ENCODE measurements at regions not wholly inside any gene's neighbourhood (a gene's known extent, or its start where the extent isn't known, plus 50 kb on each side); places are given as distances from the start of the nearest gene placed in this dataset.
"Not testable (repeated sequence)": the region's sequence is repeated elsewhere in the genome, so short reads cannot be mapped to it uniquely, and the experiment has no call there.

DNA sequence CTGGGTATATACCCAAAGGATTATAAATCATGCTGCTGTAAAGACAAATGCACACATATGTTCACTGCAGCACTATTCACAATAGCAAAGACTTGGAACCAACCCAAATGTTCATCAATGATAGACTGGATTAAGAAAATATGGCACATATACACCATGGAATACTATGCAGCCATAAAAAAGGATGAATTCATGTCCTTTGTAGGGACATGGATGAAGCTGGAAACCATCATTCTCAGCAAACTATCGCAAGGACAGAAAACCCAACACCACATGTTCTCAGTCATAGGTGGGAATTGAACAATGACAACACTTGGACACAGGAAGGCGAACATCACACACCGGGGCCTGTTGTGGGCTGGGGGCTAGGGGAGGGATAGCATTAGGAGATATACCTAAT, 406.1 kb downstream of the NFIB start:
- H3K4me1 Mint-ChIP-seq, H3K27ac Mint-ChIP-seq, CTCF ChIA-PET, H3K36me3 Mint-ChIP-seq, H3K9me3 Mint-ChIP-seq, DNase-seq, H3K4me3 Mint-ChIP-seq, H3K27me3 Mint-ChIP-seq: not testable (repeated sequence)

DNA sequence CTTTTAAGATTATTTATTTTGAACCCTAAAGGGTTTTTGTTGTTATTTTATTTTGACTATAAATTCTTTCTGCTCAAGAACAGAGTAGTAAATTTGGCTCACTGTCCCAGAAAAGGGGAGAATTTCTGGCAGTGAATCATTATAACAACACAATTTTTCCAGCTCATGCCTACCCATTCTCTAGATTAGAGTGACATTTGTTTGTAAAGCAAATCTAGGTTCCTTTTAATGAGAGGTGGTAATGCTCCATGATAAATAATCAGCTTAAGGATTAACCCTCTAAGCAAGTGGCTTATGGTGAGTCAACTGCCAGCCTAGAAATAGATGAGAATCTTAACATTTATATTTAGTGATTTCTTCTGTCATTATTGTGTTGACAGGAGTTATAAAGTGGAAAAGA, 409.2 kb downstream of the NFIB start:
- no peak overlapping the region for H3K27ac Mint-ChIP-seq
- no peaks in the 10 kb centered on the region for H3K4me1 Mint-ChIP-seq
- DNase-seq, result no peak
- no peaks in the 10 kb centered on the region for H3K36me3 Mint-ChIP-seq
- H3K4me3 Mint-ChIP-seq, result no peak overlapping the region
- H3K9me3 Mint-ChIP-seq, result peaks cover 8% of the 10 kb centered on the region
- CTCF ChIA-PET, result no interaction called here
- H3K27me3 Mint-ChIP-seq, result no peaks in the 10 kb centered on the region

DNA sequence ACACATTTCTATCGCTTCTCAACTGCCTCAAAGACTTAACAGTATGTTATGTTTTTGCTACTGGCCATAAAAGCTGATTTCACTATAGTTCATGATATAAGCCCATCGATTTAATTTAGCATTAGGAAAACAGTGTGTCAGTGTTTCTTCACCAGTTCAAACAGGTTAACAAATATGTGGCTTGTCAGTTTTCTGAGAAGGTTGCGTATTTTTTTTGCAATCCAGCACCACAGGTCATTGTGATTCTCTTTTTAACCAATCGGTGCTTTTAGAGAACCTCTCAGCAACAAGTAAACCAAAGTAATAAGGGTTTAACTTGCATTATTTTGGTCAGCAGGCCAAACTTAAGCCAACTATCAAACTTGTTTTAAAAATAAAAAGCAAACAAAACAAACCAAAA, 409.6 kb downstream of the NFIB start:
- Mint-ChIP-seq H3K9me3 (peaks cover 8% of the 10 kb centered on the region), H3K27me3 (no peaks in the 10 kb centered on the region), H3K4me3 (no peak overlapping the region), H3K27ac (no peak overlapping the region), H3K36me3 (no peaks in the 10 kb centered on the region), H3K4me1 (no peaks in the 10 kb centered on the region)
- DNase-seq, result no peak
- CTCF ChIA-PET, result no interaction called here

DNA sequence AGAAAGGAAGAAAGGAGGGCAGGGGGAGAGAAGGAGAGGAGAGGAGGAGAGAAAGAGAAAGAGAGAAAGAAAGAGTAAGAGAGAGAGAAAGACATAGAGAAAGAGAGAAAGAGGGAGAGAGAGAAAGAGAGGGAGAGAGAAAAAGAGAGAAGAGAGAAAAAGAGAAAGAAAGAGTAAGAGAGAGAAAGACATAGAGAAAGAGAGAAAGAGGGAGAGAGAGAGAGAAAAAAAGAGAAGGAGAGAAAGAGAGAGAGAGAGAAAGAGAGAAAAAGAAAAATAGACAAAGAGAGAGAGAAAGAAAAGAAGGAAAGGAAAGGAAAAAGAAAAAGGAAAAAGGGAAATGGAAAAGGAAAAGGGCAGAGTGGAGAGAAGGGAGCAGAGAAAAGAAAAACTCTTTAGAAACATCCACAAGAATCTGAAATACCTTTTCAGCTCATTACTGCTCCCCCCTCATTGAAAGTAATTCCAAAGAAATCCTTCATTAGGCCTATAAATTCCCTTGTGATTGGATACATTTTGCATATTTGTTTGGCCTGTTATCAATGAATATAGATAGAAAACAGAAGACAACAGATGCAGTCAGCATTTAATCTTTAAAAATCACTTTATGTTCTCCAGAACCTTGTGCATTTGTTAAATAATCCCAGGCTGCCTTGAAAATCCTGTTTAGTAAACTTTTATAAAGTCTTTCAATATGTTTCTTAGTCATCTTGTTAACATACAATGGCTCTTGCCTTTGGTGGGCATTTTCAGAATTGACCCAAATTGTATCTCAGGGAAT, 411.5 kb downstream of the NFIB start:
- H3K36me3 Mint-ChIP-seq, result no peaks in the 10 kb centered on the region
- DNase-seq, result no peak
- H3K4me3 Mint-ChIP-seq, result no peak overlapping the region
- H3K9me3 Mint-ChIP-seq, result peaks cover 4% of the 10 kb centered on the region
- no peak overlapping the region for H3K27ac Mint-ChIP-seq
- H3K4me1 Mint-ChIP-seq, result no peaks in the 10 kb centered on the region
- CTCF ChIA-PET, result no interaction called here
- H3K27me3 Mint-ChIP-seq, result no peaks in the 10 kb centered on the region

DNA sequence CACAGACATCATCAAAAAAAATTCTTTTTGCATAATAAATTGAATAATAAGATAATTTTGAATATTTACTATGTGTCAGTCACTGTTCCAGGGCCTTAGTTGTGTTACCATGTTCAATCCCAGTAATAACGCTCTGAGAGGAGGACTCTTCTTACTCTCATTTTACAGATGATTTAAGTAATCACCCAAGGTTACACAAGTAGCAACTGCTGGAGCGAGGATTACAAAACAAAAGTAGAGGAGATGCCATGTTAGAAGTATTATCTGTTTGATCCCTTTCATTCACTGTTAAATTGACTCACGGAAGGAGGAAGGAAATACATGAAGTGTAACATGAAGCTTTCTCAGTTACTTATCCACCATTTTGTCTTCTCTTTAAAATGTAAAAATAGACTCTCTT, 412.8 kb downstream of the NFIB start:
- Mint-ChIP-seq H3K9me3 (peaks cover 2% of the 10 kb centered on the region), H3K27me3 (no peaks in the 10 kb centered on the region), H3K4me1 (no peaks in the 10 kb centered on the region), H3K36me3 (no peaks in the 10 kb centered on the region), H3K4me3 (no peak overlapping the region), H3K27ac (no peak overlapping the region)
- no peak for DNase-seq
- CTCF ChIA-PET, result no interaction called here

DNA sequence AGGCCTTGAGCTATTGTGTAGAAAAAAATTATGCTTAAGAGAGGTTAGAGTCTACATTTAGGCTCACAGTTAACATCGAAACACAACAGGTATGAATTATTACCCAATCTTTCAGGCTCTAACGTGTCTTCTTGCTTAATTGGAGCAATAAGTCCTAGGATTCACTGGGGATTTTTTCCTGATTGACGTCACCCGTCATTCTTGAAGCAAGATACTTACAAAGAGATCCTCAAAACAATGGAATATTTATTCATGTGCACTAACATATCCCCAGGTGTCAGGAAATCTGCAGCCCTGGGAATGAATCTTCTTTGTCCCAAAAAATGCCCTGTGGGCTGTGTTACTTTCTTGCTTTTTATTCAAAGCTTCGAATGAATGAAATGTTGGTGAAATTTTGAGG, 413.5 kb downstream of the NFIB start:
- Mint-ChIP-seq H3K4me1 (no peaks in the 10 kb centered on the region), H3K4me3 (no peak overlapping the region), H3K27me3 (no peaks in the 10 kb centered on the region), H3K27ac (no peak overlapping the region), H3K9me3 (peaks cover 2% of the 10 kb centered on the region), H3K36me3 (no peaks in the 10 kb centered on the region)
- no peak for DNase-seq
- CTCF ChIA-PET, result no interaction called here

DNA sequence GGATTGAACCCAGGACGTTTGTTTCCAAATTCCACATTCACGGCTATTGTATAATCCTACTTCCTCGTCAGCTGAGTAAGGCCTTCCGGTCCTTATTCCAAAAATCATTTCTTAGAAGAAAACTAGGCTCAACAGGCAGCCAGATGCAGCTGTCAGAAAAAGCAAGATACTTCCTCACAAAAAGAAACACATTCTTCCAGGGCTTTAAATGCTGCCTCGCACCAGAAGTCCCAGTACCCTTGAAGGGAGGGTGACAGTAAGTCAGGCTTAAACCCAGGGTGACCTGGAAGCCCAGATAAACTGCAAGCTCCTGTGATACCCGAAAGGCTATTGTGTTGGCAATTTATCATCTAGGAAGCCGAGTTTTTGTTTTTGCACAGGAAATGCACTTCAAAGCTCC, 414.0 kb downstream of the NFIB start:
- H3K4me1 Mint-ChIP-seq, result no peaks in the 10 kb centered on the region
- no peak for DNase-seq

DNA sequence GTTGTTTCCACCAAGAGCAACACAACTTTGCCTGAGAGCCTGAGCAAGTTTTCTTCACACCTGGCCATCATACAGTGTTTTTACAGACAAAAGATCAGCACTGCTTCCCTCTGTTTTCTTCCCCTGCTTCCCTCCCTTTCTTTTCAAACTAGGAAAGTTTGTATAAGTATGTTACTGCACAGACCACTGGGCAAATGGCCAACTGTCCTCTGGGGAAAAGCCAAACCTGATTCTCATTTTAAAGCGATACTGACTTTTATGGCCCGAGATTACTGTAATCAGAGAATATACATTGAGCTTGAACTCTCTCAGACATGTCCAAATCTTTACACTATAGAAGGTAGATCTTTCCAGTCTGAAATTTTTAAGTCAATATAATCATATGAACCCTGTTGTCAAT, 415.0 kb downstream of the NFIB start:
- Mint-ChIP-seq H3K36me3 (no peaks in the 10 kb centered on the region), H3K4me1 (no peaks in the 10 kb centered on the region), H3K27ac (no peak overlapping the region), H3K9me3 (peaks cover 2% of the 10 kb centered on the region), H3K27me3 (no peaks in the 10 kb centered on the region), H3K4me3 (no peak overlapping the region)
- CTCF ChIA-PET, result no interaction called here
- DNase-seq, result no peak

More for the DNA sequence above, 414.0 kb downstream of the NFIB start:
- H3K4me3 Mint-ChIP-seq, result no peak overlapping the region
- H3K27ac Mint-ChIP-seq, result no peak overlapping the region
- H3K27me3 Mint-ChIP-seq, result no peaks in the 10 kb centered on the region
- H3K36me3 Mint-ChIP-seq, result no peaks in the 10 kb centered on the region
- peaks cover 2% of the 10 kb centered on the region for H3K9me3 Mint-ChIP-seq
- CTCF ChIA-PET, result no interaction called here

DNA sequence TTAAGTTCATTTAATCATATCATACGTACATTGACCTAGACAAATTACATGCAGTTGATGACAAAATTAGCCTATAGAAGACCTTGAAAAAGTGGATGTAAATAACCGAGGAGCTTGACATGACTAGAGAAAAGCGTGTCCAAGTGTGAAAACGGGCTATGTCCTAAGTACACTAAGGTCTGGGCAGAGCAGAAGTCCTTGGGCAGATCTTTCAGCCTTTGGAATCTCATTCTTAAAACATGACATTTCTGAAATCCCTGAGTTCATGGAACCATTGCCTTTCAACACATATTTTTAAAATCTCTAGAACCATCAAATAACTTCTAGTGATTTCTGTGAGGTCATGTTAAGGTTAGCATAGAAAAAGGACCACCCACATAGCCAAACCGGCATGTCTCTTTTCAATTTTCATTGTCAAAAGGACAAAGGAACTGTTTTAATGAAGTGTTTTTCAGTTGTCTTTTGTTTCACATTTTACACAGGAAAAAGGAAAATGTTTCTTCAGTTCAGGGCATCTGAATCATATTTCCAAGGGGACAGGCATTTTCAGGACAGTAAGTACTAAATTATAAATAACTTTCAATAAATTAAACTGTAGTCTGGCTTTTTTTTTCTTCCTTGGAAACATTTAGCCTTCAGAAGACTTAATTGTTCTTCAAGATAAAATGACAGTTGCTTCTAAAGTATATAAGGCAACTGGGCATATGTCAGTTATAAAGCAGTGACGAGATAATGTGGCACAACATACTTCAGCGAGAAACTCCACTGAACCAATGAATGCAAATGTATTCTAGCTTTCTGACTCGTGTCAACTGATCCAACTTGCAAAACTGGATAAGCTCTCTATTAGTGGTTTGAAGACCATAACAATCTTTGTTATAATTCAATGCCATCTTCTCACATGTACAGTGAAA, 416.8 kb downstream of the NFIB start:
- Mint-ChIP-seq H3K4me3 (no peak overlapping the region), H3K27ac (no peak overlapping the region), H3K4me1 (no peaks in the 10 kb centered on the region), H3K36me3 (no peaks in the 10 kb centered on the region), H3K27me3 (no peaks in the 10 kb centered on the region), H3K9me3 (peaks cover 2% of the 10 kb centered on the region)
- CTCF ChIA-PET, result no interaction called here
- no peak for DNase-seq

DNA sequence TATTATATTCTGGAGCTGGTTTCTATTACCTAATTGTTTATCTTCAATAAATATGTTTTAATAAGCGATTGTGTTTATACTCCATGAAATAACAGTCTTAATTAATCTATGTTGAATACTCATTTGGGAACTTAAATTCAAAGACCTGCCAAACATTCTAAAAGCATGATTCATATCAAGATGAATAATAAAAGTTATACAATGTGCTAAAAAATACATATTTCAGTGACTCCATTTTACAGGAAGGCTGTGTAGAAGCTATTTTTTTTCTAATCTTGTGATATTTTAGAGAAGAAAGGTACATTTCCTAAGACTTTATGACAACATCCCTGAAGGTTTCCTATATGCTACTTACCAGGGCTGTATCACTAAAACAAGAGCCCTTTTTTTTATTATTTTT, 417.9 kb downstream of the NFIB start:
- Mint-ChIP-seq H3K9me3 (no peaks in the 10 kb centered on the region), H3K27ac (no peak overlapping the region), H3K4me1 (no peaks in the 10 kb centered on the region), H3K36me3 (no peaks in the 10 kb centered on the region), H3K4me3 (no peak overlapping the region), H3K27me3 (no peaks in the 10 kb centered on the region)
- CTCF ChIA-PET, result no interaction called here
- DNase-seq, result no peak

DNA sequence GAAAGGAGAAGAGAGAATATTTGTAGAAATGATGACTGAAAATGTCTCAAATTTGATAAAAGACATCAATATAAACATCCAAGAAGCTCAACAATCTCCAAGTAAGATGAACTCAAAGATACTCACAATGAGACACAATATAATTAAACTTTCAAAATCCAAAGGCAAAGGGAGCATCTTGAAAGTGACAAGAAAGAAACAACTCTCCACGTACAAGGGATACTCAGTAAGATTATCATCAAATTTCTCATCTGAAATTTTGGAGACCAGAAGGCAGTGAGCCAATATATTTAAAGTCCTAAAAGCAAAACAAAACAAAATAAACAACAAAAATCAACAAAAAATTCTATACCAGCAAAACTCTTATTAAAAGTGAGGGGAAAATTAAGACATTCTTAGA, 428.7 kb downstream of the NFIB start:
- Mint-ChIP-seq H3K4me3 (no peak overlapping the region), H3K36me3 (no peaks in the 10 kb centered on the region), H3K9me3 (peaks cover 19% of the 10 kb centered on the region), H3K27ac (no peak overlapping the region), H3K27me3 (no peaks in the 10 kb centered on the region), H3K4me1 (no peaks in the 10 kb centered on the region)
- DNase-seq, result no peak
- CTCF ChIA-PET, result no interaction called here

DNA sequence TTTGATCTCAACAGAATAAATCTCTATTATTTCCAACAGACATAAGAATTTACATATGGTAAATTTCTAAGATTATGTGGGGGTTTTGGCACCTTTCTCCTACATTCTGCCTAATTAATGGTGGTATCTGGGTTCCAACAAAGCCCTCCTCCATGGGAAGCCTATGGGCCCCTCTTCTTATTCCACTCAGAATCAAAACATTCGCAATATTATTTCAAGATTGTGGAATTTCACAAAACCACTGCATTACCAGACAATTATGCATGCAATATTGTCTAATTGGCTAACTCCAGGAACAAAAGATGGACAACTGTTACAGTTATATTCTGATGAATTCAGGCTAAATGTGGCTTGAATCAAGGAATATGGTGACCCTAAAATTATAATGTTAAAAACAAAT, 434.0 kb downstream of the NFIB start:
- Mint-ChIP-seq H3K9me3 (peaks cover 14% of the 10 kb centered on the region), H3K4me3 (no peak overlapping the region), H3K27ac (no peak overlapping the region), H3K36me3 (no peaks in the 10 kb centered on the region), H3K4me1 (no peaks in the 10 kb centered on the region), H3K27me3 (no peaks in the 10 kb centered on the region)
- no peak for DNase-seq
- CTCF ChIA-PET, result no interaction called here

DNA sequence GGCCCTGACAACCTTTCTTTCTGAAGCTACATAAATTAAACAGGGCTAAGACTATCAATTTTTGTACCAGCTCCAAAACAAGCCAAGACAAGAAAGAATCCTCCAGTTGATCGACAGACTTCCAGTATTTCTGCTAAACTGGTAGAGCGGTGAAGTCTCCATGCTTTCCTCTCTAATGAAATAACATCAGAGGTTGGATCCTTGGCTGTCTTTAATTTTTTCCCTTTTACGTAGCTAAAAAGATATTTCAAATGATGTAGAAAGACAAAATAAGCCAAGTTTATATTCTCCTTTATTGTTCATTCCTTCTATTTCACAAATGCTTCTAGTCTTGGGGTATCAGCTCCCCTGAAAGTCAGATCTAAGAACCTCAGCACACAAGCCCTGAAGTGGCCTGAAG, 434.9 kb downstream of the NFIB start:
- H3K27me3 Mint-ChIP-seq, result no peaks in the 10 kb centered on the region
- CTCF ChIA-PET, result no interaction called here
- no peak overlapping the region for H3K4me3 Mint-ChIP-seq
- H3K4me1 Mint-ChIP-seq, result no peaks in the 10 kb centered on the region
- no peaks in the 10 kb centered on the region for H3K36me3 Mint-ChIP-seq
- peaks cover 12% of the 10 kb centered on the region for H3K9me3 Mint-ChIP-seq
- no peak for DNase-seq
- no peak overlapping the region for H3K27ac Mint-ChIP-seq

DNA sequence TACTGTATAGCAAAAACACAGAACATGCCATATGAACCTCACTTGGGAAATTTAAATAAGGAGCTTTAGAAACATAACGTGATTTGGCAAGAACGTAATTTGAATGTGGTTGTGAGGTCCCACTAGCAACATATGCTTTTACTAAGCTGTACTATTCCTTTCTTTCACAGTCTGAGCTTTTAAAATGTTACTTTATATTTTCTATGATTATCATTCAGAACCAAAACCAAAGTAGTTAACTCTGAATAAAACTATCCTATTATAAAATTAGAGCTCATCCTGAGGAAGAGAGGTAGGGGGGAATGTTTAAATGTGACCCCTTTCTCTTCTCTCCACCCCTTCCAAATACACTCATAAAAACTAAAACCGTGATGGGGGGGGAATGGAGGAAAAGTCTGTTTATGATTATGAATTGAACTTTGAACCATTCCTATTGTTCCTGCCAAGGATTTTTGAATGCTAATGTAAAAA, 435.7 kb downstream of the NFIB start:
- Mint-ChIP-seq H3K27ac (no peak overlapping the region), H3K4me3 (no peak overlapping the region), H3K27me3 (no peaks in the 10 kb centered on the region), H3K4me1 (no peaks in the 10 kb centered on the region), H3K9me3 (peaks cover 15% of the 10 kb centered on the region), H3K36me3 (no peaks in the 10 kb centered on the region)
- CTCF ChIA-PET, result no interaction called here
- no peak for DNase-seq

DNA sequence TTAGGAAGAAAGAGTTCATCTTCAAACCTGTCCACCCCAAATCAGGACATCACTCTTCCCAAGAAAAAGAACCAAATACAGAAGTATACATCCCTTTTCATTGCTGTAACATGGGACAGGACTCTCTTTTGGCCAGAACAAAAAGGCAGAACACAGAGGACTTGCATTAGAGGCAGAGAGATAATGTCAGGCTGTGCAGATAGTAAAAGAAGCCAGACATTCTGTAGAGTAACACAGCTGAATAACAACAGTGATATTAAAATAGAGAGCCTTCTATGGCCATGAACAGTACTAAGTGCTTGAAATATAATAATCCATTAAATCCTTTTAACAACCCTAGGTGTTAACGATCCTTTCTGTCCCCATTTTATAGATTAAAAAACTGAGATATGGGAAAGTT, 437.2 kb downstream of the NFIB start:
- H3K4me3 Mint-ChIP-seq, result no peak overlapping the region

More for the DNA sequence above, 437.2 kb downstream of the NFIB start:
- peaks cover 15% of the 10 kb centered on the region for H3K9me3 Mint-ChIP-seq
- no peak for DNase-seq
- CTCF ChIA-PET, result no interaction called here
- no peaks in the 10 kb centered on the region for H3K4me1 Mint-ChIP-seq
- no peaks in the 10 kb centered on the region for H3K27me3 Mint-ChIP-seq
- H3K36me3 Mint-ChIP-seq, result no peaks in the 10 kb centered on the region
- no peak overlapping the region for H3K27ac Mint-ChIP-seq

All from activated naive CD4-positive, alpha-beta T cell treated with anti-CD3 and anti-CD28 coated beads, Interleukin-2, amount 10 ng/mL, durations not matched to agents 7 days and 5 days (primary cell).